HG03060 (cell line): ENCODE measurements at regions not wholly inside any gene's neighbourhood (a gene's known extent, or its start where the extent isn't known, plus 50 kb on each side); places are given as distances from the start of the nearest gene placed in this dataset.
"Not testable (repeated sequence)": the region's sequence is repeated elsewhere in the genome, so short reads cannot be mapped to it uniquely, and the experiment has no call there.

Source experiments
- ATAC-seq: cut with Tn5 transposase; IDR thresholded peaks from one replicate; pipeline ENCODE4 v1.9.1; 2021; ENCODE audit warnings: low read depth, moderate number of reproducible peaks; ENCODE audit not compliant: unreplicated experiment

- ATAC-seq, result no peak
Observed at GRCh38 chr7:156059369-156059768, 247.1 kb upstream of the SHH start.

DNA sequence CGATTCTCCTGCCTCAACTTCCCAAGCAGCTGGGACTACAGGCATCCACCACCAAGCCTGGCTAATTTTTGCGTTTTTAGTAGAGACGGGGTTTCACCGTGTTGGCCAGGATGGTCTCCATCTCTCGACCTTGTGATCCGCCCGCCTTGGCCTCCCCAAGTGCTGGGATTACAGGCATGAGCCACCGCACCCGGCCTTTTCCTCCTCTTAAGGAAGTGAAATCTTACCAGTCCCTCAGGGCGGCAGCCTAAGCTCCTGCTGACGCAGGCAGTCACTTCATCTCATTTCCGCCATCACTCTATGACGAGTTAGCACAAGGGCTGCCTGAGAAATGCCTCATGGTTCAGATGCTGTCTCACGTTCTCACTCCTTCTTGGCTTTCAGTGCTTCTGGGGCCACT is 246.0 kb upstream of the SHH start:
- ATAC-seq, result no peak

DNA sequence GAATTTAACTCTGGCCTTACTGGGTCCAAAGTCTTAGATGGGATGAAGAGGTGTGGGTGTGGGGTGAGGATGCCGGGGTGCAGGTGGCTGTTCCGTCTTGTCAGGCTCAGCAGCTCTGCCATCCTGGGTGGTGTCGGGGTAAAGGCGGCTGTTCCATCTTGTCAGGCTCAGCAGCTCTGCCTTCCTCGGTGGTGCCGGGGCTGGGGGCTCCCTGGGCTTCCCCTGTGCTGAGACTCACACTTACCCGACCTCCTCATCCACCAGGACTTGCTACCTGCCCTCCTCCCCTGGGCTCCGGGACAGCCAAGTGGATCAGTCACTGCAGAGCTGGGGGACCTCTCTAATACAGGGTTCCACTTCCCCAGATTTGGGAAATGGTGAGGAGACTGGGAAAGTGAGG is 244.3 kb upstream of the SHH start:
- ATAC-seq, result no peak

DNA sequence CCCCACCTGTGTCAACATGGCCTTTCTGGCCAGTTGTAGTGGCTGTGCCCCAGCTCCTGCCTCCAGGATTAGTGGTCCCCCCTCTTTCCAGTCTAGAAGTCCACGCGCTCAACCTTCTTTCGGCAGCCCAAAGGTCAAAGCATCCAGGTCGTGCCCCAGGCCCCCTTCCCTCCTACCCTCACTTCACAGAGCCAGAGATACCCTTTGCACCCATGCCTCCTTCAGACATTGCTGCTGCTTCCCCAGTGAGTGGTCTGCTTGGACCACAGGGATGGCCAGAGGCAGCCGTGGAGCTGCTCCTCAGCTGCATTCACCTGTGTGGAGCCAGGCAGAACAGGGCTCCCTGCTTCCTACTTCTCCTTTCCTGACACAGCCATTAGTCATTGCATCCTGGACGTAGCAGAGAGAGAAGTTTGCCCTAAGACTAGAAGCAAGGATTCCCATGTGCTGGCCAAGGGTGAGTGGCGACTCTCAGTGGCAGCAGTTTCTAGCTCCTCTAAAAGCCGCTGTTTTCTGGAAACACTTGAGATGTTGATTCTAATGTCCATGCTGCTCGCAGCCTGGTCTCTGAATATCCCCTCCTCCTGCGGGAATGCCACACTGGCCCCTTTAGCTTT is 243.1 kb upstream of the SHH start:
- ATAC-seq, result no peak

DNA sequence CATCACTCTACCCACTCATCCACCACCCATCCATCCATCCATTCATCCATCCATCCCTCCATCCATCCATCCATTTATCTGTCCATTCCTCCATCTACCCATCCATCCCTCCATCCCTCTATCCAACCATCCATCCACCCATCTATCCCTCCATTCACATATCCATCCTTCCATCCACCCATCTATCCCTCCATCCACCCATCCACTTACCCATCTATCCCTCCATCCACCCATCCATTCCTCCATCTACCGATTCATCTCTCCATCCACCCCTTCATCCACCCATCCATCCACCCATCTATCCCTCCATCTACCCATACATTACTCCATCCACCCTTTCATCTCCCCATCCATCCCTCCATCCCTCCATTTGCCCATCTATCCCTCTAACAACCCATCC is 239.6 kb upstream of the SHH start:
- no peak for ATAC-seq

DNA sequence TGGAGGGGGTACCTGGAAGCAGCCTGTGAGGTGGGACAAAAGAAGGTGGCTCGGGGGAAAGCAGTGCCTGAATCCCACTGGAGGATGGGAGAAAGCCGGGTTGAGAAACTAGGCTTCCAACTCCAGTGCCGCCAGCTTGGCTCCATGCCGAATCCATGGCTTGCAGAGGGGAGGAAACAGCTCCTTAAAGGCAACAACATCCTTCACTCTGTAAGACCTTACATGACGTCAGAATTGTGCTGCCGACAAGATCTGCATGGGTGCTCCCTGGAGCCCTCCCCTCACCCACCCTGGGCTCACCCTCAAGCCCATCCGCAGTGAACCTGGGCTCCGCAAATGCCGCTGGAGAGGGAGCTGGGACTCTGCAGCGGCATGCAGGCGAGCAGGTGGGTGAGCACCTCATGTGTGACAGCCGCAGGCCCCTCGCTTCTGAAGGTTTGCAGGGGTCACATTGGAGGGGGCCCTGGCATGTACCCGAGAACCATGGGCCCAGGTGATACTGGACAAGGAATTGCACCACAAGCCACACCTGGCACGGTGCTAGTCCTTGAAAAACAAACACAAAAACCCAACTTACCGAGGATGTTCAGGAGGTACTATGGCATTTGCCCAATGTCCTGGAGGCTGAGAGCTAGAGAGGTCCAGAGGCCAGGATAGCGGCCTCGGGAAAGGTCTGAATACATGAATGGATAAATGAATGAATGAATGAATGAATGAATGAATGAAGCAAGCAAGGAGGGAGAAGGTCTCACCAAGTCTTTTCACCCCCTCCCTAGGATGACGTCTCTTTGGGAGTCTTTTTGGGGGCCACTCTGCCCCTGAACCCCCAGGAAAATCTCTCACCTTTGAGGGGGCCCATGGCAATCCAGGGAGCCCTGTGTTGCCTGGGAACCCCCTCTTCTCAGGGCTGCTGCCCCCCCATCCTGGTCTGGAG is 238.6 kb upstream of the SHH start:
- no peak for ATAC-seq

DNA sequence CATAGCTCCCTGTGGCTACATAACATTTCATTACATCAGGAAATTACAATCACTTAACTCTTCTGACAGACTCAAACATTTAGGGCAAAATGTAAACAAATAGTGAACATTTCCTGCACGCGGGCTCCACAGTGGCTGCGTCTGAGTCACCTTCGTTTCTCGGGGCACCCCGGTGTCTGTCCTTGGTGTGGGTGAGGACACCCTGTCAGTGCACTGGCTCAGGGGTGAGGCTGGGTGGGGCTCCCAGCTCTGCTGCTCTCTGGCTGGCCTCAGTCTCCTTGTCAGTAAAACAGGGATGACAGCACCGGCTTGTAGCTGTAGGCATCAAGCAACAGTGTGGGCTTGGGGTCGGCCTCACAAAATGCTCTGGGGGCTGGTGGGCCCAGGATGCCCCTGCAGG is 237.1 kb upstream of the SHH start:
- ATAC-seq, result no peak

DNA sequence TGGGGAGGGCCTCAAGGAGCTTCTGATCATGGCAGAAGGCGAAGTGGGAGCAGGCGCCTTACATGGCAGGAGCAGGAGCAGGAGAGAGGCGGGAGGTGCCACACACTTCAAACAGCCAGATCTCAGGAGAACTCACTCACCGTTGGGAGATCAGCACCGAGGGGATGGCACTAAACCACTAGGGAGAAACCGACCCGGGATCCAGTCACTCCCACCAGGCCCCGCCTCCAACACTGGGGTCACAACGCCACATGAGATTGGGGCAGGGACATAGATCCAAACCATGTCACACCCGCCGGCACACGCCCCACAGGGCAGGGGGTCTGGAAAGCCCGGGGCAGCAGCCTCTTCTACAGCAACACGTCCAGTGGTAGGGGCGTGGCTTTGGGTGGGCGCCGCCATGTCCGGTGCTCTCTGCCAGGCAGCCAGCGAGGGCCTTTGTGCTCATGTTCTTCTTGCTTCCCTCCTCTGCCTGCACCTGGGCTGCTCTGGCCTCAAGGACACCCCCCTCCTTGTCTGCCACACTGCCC is 233.8 kb upstream of the SHH start:
- no peak for ATAC-seq

DNA sequence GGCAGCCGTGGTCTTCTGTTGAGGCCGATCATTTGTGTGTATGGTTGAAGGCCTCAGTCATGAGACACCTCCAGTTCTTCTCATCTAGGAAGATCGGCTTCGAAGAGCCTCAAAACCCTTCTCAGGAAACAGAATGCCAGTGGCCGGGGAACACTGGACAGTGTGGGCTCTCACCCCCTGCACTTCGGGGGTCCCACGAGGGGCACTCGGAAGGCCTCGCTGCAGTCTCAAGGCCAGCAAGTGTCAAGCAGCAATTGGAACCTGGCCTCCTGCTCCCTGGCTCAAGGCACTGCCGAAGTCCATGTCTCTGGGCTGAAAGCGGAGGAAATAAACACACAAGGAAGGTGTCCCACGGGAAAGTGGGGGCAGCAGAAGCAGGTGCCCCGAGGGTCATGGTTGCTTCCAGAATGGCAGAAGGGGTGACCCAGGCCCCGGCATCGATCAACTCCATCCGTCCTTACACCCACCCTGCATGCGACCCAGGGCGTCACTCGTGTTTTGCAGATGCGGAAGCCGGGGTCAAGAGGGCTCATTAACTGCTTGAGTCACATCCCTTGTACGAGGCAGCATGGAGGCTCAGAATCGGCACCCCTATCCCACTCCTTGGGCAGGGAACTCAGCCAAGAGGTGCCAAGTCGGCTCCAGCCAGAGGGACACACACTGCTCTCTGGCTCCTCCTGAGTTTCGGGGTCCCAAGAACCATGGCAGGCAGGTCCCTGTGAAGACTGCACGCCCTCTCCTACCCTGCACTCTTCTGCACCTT is 231.3 kb upstream of the SHH start:
- ATAC-seq, result no peak

DNA sequence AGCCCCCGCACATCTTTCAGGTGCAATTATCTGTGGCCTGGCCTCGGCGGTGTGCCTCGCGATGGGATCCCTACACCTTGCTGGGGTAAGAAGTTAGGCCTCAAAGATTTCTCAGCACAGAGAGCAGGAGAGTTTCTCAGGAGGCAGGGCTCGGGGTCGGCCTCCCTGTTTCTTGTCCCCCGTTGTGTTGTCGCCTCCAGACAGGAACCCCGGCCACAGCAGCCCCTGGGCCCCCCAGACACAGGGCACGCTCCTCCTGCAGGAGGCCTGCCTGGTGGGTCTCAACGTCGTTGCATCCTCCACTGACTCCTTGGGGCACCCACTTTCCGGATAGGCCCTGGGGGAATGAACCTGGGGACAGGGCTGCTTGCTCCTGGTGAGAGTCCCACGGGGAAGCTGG is 229.1 kb upstream of the SHH start:
- ATAC-seq, result no peak

GRCh38 chr7:156039971-156040677 is 227.9 kb upstream of the SHH start:
- ATAC-seq, result no peak

GRCh38 chr7:156039194-156039593 is 226.9 kb upstream of the SHH start:
- no peak for ATAC-seq

GRCh38 chr7:156038345-156038744 is 226.1 kb upstream of the SHH start:
- no peak for ATAC-seq

DNA sequence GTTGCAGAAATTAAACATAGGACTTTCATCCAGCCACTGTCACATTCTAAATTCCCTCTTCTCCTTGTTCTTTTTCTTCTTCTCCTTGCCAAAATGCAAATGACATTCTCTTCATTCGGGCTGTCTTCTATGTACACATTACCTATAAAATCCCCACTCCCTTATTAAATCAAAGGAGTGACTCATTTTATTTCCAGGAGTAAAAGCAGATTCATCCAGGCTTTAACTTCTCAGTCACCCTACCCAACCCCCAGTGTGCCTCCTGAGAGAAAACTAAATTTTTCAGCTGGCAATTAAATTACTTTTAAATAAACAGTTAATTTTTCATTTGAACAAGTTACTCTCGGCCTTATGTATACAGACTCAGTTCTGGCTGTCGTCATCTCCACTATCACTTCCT is 223.9 kb upstream of the SHH start:
- ATAC-seq, result no peak

DNA sequence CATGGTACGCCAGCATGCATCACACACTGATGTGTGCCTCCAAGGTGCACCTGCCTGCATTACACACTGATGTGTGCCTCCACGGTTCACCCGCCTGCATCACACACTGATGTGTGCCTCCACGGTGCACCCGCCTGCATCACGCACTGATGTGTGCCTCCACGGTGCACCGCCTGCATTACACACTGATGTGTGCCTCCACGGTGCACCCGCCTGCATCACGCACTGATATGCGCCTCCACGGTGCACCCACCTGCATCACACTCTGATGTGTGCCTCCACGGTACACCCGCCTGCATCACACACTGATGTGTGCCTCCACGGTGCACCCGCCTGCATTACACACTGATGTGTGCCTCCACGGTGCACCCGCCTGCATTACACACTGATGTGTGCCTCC is 223.1 kb upstream of the SHH start:
- not testable (repeated sequence) for ATAC-seq

DNA sequence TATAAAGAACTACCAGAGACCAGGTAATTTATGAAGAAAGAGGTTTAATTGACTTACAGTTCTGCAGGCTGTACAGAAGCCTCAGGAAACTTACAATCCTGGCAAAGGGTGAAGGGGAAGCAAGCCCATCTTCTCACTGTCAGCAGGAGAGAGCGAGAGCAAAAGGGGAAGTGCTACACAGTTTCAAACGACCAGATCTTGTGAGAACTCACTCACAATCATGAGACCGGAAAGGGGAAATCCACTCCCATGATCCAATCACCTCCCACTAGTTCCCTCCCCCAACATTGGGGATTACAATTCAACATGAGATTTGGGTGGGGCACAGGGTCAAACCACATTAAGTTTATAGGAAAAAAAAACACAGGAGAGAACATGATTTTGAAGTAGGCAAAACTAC is 222.1 kb upstream of the SHH start:
- peak; percentile 49 for ATAC-seq

GRCh38 chr7:156032973-156033372 is 220.7 kb upstream of the SHH start:
- ATAC-seq, result no peak

GRCh38 chr7:156031679-156032478 is 219.6 kb upstream of the SHH start:
- ATAC-seq, result no peak

DNA sequence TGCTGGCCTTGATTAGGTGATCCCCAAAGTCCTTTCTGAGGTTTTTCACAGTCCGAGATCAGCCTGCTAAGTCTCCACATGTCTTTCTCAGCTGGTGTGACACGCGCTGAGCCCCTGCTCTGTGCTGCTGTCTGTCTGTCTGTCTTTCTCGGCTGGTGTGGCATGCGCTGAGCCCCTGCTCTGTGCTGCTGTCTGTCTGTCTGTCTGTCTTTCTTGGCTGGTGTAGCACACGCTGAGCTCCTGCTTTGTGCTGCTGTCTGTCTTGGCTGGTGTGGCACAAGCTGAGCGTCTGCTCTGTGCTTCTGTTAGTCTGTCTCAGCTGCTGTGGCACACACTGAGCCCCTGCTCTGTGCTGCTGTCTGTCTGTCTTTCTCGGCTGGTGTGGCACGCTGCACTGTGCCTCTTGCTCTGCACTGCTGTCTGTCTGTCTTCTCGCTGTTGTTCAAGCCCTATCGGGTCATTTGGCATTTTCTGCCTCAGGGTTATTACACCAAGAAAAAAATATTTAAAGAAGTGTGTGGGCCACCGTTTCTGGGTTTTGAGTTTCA is 217.3 kb upstream of the SHH start:
- ATAC-seq, result no peak
